DMS153 (cell line): ENCODE measurements at regions not wholly inside any gene's neighbourhood (a gene's known extent, or its start where the extent isn't known, plus 50 kb on each side); places are given as distances from the start of the nearest gene placed in this dataset.

ENCODE experiments used
- DNase-seq: peaks from one replicate; lab custom pipeline; 2025; lab: John Stamatoyannopoulos, UW

DNA sequence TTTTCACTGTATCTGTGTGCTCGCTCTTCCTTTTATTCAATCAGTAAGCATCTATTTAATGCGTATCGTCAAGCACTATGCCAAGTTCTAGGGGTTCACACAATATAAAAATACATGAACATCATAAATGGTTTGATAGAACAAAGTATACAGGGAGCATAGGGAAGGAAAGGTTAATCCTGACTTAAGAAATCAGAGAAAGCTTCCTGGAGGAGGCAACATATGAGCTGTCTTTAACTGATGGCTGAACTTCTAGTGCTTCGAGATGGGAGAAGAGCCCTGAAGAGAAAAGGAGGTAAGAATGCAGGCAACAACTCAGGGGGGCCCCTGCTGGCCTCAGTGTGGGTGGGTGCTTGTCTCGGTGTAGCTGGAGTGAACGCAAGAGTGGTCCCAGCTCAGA, 63.6 kb upstream of the GALNT2 start:
- DNase-seq = no peak

DNA sequence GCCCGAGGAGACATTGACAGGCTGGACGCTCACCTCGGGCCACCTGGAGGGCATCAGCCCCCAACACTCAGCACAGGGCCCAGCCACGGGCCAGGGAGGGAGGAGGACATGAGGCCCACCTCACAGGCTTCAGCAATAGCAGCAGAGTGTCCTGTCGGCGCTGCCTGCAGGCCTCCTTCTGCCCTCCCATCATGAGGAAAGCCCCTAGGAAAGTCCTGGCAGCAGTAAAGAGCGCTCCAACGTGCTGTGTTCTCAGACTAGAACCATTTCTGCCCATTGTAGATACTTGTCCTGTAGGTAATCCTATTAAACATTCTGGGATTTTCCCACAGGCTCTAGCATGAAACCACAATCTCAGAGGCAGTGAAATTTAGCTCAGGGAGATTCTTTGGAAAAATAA, 62.0 kb upstream of the GALNT2 start:
- DNase-seq = no peak

DNA sequence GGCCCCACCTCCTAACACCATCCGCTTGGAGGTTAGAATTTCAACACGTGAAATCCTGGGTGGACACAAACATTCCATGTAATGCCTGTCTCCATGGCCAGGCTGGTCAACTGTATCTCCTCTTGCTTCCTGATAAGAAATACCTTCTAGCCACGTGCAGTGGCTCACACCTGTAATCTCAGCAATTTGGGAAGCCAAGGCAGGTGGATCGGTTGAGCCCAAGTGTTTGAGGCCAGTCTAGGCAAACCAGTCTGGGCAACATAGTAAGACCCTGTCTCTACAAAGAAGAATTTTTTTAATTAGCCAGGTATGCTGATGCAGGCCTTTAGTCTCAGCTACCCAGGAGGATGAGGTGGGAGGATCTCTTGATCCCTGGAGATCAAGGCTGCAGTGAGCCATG, 58.3 kb upstream of the GALNT2 start:
- DNase-seq = no peak

DNA sequence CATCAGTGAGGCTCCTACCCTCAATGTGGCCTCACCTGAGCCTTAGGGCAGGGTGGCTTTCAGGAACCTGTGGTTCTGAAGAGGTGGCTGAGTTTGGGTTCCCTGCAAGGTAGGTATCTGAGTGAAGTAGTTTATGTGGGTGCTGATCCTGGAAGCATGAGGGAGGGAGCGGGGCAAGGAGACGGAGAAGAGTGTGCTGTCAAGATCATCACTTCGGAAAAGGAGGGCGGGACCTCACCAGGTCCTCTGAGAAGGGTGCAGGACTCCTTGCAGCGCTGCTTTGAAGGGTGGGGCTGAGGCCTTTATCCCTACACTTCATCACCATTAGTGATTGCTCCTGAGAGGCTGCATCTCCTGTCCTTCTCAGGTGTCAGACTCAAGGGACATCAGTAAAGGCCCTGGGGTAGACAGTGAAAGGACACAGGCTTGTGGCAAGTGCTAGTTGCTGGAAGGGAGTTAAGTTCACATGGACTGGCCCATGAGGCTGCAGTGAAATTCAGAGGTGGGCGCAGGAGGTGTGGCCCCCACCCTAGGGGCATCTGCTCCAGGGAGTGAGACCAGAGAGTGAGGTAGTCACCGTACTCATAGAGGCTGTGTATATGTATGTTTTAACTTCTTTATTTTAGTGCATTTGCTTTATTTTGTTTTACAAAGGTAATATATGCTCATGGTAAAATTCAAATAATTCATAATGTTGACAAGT, 57.3 kb upstream of the GALNT2 start:
- DNase-seq = no peak

DNA sequence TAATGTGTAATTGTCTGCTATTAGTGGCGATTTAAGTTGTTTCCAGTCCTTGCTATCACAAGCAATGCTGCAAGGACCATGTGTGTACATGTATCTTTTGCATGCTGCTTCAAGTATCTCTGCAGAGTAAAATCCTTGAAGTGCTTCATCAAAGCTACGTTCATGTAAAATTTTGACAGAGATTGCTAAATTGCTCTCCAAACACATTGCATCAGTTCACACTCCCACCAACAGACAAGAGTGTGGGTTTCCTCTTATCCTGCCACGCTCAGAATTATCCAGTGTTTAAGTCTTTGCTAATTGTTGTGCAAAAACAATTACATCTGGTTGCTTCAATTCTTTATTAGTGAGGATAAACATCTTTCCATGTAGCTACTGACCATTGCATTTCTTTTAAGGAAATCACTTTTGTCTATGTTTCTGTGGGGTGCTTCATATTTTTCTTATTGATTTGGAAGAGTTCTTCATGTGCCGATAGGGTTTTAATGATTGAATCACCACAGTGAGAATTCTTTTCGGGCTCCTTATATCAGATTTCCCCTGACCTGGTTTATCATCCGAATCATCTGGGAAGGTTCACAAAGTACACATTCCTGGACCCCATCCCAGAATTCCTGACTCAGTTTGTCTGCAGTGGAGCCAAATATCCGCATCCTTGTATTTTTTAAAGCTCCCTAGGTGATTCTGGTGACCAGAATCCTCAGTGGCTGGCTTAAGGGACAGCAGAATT, 56.3 kb upstream of the GALNT2 start:
- DNase-seq = no peak

DNA sequence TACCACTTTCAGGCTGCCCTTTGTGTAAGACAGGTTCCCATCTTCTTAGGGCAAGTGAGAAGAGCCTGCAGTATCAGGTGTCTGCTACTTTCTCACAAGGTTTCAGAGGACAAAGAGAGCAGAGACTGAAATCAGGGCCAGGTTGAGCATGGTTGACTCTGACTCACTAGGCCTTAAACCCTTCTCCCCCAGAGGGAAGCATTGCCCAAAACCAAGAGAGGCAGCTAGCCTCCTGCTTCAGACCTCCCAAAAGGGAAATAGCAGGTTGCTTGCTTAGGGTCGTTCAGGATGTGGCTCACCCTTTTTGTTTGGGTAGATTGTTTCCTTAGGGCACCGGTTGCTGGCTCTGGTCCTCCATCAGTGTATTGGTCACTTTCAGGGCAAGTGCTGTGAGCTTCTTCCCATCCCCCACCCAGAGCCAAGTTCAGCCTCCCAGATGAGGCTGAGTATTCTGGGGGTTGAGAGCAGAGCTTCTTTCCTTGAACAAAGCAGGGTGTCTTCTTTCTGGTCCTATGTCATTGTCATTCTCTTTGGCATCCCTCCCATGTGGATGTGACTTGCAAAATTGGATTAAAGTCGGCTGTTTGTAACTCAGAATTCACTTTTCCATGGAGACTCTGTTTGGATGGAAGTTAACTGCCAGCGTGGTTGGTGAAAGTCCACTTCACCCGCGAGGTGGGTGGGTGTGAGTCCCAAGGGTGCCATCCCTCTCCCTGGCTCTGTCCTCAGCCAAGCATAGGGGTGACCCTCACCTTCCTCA, 55.5 kb upstream of the GALNT2 start:
- DNase-seq = no peak

DNA sequence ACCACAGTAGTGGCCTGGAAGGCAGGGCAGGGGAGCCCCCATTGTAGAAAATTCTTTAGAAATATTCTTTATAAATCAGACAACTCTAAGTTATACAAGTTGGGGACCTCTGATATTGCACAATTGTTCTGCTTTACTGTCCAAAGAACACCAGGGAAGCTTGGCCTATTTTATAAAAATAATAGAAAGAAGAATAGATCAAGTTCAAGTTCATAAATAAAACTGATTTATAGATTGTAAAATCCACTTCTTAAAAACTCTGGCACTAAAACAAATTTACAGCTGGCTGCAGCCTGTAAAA, 55.0 kb upstream of the GALNT2 start:
- DNase-seq = no peak

DNA sequence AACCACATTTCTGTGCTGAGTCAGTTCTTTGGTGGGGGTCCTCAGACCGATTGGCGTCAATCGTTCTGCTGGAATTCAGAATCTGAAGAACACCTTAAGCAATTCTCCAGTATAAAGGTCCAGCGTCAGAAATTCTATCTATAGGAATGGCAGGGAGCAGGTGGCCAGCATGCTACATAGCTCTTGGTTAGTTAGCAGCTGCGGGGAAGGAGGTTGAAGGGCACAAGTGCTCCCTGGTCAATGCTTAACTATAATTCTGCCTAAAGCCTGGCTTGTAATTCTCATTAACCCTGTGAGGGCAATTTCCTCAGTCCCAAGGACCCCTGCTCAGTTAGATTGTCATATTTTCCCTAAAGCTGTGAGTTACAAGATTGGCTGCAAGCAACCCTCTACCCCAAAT, 54.3 kb upstream of the GALNT2 start:
- DNase-seq = no peak

DNA sequence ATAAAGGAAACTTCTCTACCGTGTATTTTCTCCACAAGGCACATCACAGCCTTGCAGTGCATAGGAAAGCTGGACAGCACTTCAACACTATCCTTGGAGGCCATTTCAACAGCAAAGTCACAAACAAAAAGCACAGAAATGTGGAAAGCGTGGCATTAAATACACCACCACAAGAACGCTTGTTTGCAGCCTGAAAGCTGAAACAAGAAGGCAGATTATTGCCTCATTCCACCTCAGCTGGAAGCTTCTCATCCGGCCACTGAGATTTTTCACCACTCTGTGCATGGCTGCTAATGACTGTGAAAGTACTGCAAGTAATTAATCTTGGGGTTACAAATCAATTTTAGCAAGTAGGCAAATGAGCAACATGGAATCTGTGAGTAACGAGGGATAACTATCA, 50.9 kb upstream of the GALNT2 start:
- no peak for DNase-seq
